GM10248 (cell line): ENCODE measurements at regions not wholly inside any gene's neighbourhood (a gene's known extent, or its start where the extent isn't known, plus 50 kb on each side); places are given as distances from the start of the nearest gene placed in this dataset.
A peak's percentile ranks its signal among the peaks of the same experiment; 100 is the strongest.

ENCODE experiments used
- CTCF ChIA-PET: fragments of 300-600 bp; sonication (Branson Sonifier 250); formaldehyde crosslinking; extraction: SDS; loops from one replicate; lab custom pipeline; 2021; ENCODE audit warnings: antibody characterized with exemption; lab: Yijun Ruan, JAX
- POLR2A ChIA-PET: fragments of 350-650 bp; sonication (Branson Sonifier 250); formaldehyde crosslinking; extraction: SDS; loops from one replicate; lab custom pipeline; 2020; ENCODE audit warnings: antibody characterized with exemption; lab: Yijun Ruan, JAX
- DNase-seq: peaks from one replicate; pipeline ENCODE4 v3.0.0; 2012; ENCODE audit errors: extremely low spot score
- TF ChIP-seq, protein P1 (sequence below): IDR thresholded peaks from 2 replicates; pipeline ENCODE4 v1.5.1; 2012; ENCODE audit warnings: mild to moderate bottlenecking, low read depth; ENCODE audit errors: extremely low read depth, missing control alignments, control extremely low read depth

DNA sequence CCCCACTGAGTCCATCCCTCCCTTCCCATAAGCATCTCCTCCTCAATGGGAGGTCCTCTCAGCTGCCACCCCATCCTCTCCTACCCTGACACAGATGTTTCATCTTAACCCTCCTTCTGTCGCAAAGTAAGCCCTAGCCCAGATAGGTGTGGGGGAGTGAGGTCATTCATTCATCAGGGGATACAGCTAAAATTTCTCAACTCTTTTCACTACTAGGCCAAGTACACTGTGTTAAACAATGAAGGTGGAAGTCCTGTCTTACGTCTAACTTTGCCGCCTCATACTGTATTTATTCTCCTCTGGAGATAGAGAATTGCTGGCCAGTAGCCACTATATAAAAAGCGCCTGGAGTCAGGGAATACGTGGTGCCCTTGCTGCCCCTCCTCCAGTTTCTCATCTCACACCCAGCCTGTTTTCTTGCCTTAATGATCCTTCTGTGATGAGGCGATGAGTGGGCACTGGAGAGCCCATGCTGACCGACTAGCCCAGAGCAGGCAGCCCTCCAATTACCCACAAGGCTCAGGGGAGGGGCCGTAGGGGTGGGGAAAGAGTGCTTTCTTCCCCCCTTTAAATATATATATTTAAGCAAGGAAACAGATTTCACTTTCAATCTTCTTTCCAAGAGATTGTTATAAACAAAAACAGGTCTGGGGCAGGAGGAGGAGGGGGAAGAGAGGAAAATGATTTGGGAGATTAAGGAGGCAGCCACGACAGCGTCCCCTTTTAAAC, 149.5 kb downstream of the PJA1 start:
- ChIA-PET CTCF (no interaction called here), POLR2A (no interaction called here)
- DNase-seq: no peak
- TF ChIP-seq, protein P1, sequence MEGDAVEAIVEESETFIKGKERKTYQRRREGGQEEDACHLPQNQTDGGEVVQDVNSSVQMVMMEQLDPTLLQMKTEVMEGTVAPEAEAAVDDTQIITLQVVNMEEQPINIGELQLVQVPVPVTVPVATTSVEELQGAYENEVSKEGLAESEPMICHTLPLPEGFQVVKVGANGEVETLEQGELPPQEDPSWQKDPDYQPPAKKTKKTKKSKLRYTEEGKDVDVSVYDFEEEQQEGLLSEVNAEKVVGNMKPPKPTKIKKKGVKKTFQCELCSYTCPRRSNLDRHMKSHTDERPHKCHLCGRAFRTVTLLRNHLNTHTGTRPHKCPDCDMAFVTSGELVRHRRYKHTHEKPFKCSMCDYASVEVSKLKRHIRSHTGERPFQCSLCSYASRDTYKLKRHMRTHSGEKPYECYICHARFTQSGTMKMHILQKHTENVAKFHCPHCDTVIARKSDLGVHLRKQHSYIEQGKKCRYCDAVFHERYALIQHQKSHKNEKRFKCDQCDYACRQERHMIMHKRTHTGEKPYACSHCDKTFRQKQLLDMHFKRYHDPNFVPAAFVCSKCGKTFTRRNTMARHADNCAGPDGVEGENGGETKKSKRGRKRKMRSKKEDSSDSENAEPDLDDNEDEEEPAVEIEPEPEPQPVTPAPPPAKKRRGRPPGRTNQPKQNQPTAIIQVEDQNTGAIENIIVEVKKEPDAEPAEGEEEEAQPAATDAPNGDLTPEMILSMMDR: no peak

DNA sequence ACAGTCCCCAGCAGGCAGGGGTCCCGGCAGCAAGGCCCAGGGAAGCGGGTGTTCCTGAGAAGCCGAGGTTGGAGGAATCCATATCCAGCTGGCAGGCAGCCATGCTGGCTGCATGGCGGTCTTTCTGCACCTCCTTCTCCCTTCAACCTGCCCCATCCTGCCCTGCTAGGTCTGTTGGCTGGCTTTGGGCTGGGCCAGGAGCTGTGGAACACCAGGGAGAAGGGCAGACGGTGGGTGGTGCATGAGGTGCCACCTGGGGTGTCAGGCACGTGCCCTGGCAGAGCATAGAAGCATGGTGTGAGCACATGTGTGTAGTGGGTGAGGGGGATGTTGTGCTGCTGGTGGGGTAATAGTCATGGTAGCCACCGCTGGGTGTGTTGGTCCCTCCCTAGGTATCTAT, 150.1 kb downstream of the PJA1 start:
- ChIA-PET CTCF (no interaction called here), POLR2A (no interaction called here)
- peak; percentile 3 for DNase-seq
- TF ChIP-seq, protein P1: no peak

DNA sequence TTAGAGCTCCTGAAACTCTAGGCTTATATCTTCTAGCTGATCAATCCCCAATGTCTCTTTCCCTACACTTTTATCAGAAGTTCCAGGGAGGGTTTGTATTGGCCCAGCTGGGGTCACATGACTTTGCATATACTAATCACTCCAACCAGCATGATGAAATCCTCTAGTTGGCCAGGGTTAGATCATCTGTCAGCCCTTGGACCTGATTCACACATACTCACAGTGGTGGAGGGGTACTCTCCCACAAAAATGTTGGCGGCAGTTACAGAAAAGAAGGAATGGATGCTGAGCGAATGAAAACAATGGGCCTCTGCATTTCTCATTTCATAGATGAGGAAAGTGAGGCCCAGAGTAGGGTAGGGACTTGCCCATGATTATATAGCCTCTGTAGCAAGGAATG, 151.1 kb downstream of the PJA1 start:
- POLR2A ChIA-PET: no interaction called here
- TF ChIP-seq, protein P1: no peak
- CTCF ChIA-PET: no interaction called here
- no peak for DNase-seq

DNA sequence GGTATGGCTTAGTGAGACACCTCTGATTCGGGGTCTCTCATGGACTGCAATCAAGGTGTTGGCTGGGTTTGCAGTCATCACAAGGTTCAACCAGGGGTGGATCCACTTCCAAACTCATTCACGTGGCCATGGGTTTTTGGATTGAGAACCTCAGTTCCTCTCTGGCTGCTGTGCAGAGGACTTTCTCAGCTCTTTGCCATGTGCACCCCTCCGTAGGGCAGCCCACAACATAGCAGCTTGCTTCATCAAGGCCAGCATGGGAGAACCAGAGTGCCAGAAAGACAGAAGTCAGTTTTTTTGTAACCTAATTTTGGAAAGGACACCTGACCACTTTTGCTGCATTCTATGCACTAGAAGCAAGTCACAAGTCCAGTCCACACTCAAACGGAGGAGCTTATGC, 154.9 kb downstream of the PJA1 start:
- ChIA-PET CTCF (no interaction called here), POLR2A (no interaction called here)
- TF ChIP-seq, protein P1: no peak

DNA sequence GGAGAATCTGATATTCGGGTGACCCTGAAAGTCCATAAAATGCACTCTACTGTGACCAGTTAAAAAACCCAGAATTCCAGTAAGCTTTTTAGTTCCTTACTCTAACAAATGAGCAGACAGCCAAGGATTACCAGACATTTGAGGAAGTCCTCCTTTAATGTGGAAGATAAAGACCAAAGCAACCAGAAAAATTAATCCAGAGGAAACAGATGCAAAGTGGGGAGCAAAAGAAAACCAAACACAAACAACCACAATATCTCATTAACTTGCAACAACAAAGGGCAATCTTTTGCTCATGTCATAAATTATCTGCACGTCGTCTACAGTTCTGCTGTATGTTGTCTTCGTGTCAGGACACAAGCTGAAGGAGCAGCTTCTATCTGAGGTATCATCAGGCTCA, 164.4 kb downstream of the PJA1 start:
- POLR2A ChIA-PET: no interaction called here
- DNase-seq: no peak
- TF ChIP-seq, protein P1: no peak
- CTCF ChIA-PET: no interaction called here

More for the DNA sequence above, 154.9 kb downstream of the PJA1 start:
- DNase-seq: no peak

DNA sequence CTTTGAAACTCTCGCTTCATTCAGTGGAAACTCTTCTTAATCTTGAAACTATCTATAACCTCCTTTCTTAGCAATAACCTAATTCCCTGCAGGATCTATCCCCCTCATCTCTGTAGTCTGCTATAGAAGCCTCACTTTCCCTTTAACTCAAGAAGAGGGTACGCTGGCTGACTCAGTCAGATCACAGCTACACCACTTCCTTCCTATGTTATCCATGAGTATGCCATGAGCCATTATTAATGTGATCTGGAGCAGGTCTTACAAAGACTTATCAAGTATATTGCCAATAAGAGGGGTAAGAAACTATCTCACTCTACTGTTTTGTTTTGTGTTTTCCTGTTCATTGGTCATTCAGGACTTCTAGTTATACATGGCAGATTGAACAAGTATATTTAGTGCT, 165.3 kb downstream of the PJA1 start:
- CTCF ChIA-PET: no interaction called here

More for the DNA sequence above, 165.3 kb downstream of the PJA1 start:
- no peak for DNase-seq
- POLR2A ChIA-PET: no interaction called here
- TF ChIP-seq, protein P1: no peak
